ENCODE measurements at regions not wholly inside any gene's neighbourhood (a gene's known extent, or its start where the extent isn't known, plus 50 kb on each side); places are given as distances from the start of the nearest gene placed in this dataset.

DNA sequence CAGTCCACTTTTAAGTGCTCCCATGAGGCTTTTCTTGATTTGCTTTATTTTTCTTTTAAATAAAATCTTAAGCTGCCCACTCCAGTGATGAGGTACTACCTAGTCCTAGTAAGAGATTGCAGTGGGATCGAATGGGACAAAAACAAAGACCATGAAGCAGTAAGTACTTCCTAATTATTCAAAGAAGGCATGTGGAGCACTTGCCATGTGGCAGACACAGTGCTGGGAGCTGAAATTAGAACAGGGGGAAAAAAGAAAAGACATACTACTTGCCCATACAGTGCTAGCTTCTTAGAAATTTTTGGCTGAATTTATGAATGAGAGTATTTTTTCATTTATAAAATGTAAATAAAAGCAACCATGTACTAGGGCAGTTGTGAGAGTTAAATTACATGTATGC lies 239.9 kb upstream of the TNC start:
- Histone ChIP-seq H3K9me3 (ENCODE audit: severe bottlenecking) (no peaks in the 10 kb centered on the region), H3K4me3 (ENCODE audit: severe bottlenecking) (no peak overlapping the region), H3K27ac (ENCODE audit: poor library complexity, severe bottlenecking) (no peak overlapping the region), H3K36me3 (ENCODE audit: low read depth) (no peaks in the 10 kb centered on the region), H3K27me3 (ENCODE audit: insufficient read depth, poor library complexity, severe bottlenecking) (no peaks in the 10 kb centered on the region), H3K4me1 (ENCODE audit: insufficient read depth, poor library complexity, severe bottlenecking) (no peaks in the 10 kb centered on the region)
- DNase-seq (ENCODE audit: low spot score) (no peak), ATAC-seq (ENCODE audit: low read depth) (no peak)
- TF ChIP-seq CTCF (IDR thresholded peaks at IDR 0.05; ENCODE audit: poor library complexity, severe bottlenecking): no peak

DNA sequence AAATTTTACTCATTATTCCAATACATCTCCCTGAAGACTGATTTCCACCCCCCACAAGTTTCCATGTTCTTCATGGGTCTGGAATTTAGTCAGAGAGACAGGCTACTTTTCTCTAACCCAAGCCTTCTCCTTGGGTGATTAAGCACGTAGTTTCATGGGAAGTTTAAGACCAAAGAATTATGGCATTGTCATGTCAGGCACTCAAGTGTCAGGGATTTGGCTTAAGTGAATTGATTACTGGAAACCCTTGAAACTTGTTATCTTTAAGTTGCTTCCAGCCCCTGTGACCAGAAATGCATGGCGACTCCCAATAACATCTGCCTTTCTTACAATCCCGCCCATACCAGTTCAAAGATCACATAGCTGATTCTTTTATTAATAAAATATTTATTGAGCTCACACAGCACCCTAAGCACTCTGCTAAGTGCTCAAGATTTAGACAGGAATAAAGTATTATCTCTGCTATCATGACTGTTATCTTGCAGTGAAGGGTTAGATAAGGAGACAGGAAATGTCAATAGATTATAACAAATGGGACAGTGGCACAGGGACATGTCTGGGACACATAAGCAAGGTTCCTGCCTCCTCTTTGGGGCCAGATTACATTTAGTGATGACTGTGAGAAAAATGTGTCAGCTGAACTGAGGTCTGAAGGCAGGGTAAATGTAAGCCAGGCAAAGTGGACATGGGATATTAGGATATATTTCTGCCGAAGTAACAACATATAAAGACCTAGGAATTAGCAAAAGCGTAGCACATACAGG lies 241.2 kb upstream of the TNC start:
- H3K4me1 ChIP-seq (ENCODE audit: insufficient read depth, poor library complexity, severe bottlenecking): no peaks in the 10 kb centered on the region
- no peaks in the 10 kb centered on the region for H3K9me3 ChIP-seq (ENCODE audit: severe bottlenecking)
- H3K4me3 ChIP-seq (ENCODE audit: severe bottlenecking): no peak overlapping the region
- ATAC-seq (ENCODE audit: low read depth): no peak
- no peak for DNase-seq (ENCODE audit: low spot score)
- no peak overlapping the region for H3K27ac ChIP-seq (ENCODE audit: poor library complexity, severe bottlenecking)
- H3K36me3 ChIP-seq (ENCODE audit: low read depth): no peaks in the 10 kb centered on the region
- TF ChIP-seq CTCF (IDR thresholded peaks at IDR 0.05; ENCODE audit: poor library complexity, severe bottlenecking): no peak
- no peaks in the 10 kb centered on the region for H3K27me3 ChIP-seq (ENCODE audit: insufficient read depth, poor library complexity, severe bottlenecking)

DNA sequence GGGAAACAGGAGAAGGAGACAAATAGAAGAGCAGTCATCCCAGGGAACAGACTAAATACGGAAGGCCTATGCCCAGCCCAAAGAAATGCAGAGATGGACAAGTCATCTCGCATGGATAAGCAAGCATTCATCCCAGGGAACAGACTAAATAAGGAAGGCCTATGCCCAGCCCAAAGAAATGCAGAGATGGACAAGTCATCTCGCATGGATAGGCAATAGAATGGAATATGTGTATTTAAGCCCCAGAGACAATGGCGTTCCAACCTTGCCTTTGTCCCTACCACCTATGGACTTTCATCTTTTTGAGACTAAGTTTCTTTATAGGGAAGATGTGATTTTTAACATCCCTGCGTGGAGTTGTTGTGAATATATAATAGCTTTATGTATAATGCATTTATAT lies 242.2 kb upstream of the TNC start:
- no peak overlapping the region for H3K27ac ChIP-seq (ENCODE audit: poor library complexity, severe bottlenecking)
- H3K9me3 ChIP-seq (ENCODE audit: severe bottlenecking): no peaks in the 10 kb centered on the region
- no peaks in the 10 kb centered on the region for H3K27me3 ChIP-seq (ENCODE audit: insufficient read depth, poor library complexity, severe bottlenecking)
- no peaks in the 10 kb centered on the region for H3K4me1 ChIP-seq (ENCODE audit: insufficient read depth, poor library complexity, severe bottlenecking)
- H3K36me3 ChIP-seq (ENCODE audit: low read depth): no peaks in the 10 kb centered on the region
- no peak for DNase-seq (ENCODE audit: low spot score)
- ATAC-seq (ENCODE audit: low read depth): no peak
- no peak for TF ChIP-seq CTCF (IDR thresholded peaks at IDR 0.05; ENCODE audit: poor library complexity, severe bottlenecking)
- no peak overlapping the region for H3K4me3 ChIP-seq (ENCODE audit: severe bottlenecking)

GRCh38 chr9:115362101-115362500 lies 244.1 kb upstream of the TNC start:
- no peak for ATAC-seq (ENCODE audit: low read depth)
- Histone ChIP-seq H3K9me3 (ENCODE audit: severe bottlenecking) (no peaks in the 10 kb centered on the region), H3K27me3 (ENCODE audit: insufficient read depth, poor library complexity, severe bottlenecking) (no peaks in the 10 kb centered on the region), H3K4me3 (ENCODE audit: severe bottlenecking) (no peak overlapping the region), H3K36me3 (ENCODE audit: low read depth) (no peaks in the 10 kb centered on the region), H3K27ac (ENCODE audit: poor library complexity, severe bottlenecking) (no peak overlapping the region), H3K4me1 (ENCODE audit: insufficient read depth, poor library complexity, severe bottlenecking) (no peaks in the 10 kb centered on the region)
- no peak for TF ChIP-seq CTCF (IDR thresholded peaks at IDR 0.05; ENCODE audit: poor library complexity, severe bottlenecking)
- no peak for DNase-seq (ENCODE audit: low spot score)

GRCh38 chr9:115362640-115363039 lies 244.7 kb upstream of the TNC start:
- no peaks in the 10 kb centered on the region for H3K36me3 ChIP-seq (ENCODE audit: low read depth)
- no peak for ATAC-seq (ENCODE audit: low read depth)

More at GRCh38 chr9:115362640-115363039, 244.7 kb upstream of the TNC start:
- Histone ChIP-seq H3K9me3 (ENCODE audit: severe bottlenecking) (no peaks in the 10 kb centered on the region), H3K27ac (ENCODE audit: poor library complexity, severe bottlenecking) (no peak overlapping the region), H3K27me3 (ENCODE audit: insufficient read depth, poor library complexity, severe bottlenecking) (no peaks in the 10 kb centered on the region), H3K4me1 (ENCODE audit: insufficient read depth, poor library complexity, severe bottlenecking) (no peaks in the 10 kb centered on the region), H3K4me3 (ENCODE audit: severe bottlenecking) (no peak overlapping the region)
- DNase-seq (ENCODE audit: low spot score): no peak
- no peak for TF ChIP-seq CTCF (IDR thresholded peaks at IDR 0.05; ENCODE audit: poor library complexity, severe bottlenecking)
